Ureter (tissue), 1 donor: ENCODE measurements at regions not wholly inside any gene's neighbourhood (a gene's known extent, or its start where the extent isn't known, plus 50 kb on each side); places are given as distances from the start of the nearest gene placed in this dataset.
"Not testable (repeated sequence)": the region's sequence is repeated elsewhere in the genome, so short reads cannot be mapped to it uniquely, and the experiment has no call there.

Experiments used
- DNase-seq: peaks from one replicate; pipeline ENCODE4 v3.0.0-alpha.2; 2020; ENCODE audit warnings: low spot score
- donor health status: DM: yes; HTN: yes; CAD: no.

DNA sequence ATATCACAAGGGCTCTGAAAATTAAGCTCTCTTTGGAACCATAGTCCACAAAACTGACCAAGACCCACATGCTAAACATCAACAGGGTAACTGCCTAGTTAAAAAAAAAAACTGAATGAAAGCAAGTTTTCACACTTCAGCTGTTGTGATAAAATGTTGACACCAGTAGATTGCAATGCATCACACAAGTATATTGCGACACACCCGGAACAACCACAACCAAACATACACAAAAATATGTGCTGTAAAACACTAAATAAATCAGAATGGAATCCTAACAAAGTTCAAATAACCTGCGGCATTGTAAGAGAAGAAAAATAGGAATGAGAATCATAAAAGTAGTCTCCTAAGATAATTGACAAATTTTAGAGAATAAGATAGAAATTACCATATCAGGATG, 710.3 kb downstream of the AACS start:
- no peak for DNase-seq

DNA sequence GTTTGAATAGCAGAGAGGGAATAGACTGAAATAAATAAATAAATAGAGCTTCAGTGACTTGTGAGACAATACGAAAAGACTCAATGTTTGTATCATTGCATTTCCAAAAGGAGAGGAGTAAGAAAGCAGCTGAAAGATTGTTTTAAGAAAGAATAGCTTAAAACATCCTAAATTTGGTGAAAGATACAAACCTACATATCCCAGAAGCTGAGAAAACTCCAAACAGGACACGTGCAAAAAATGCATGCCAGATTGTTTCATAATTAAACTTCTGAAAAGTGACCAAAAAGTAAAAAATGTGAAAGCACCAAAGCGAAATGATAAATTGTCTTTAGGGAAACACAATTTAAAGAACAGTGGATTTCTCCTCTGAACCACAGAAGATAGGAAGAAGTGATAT, 711.0 kb downstream of the AACS start:
- DNase-seq: no peak

DNA sequence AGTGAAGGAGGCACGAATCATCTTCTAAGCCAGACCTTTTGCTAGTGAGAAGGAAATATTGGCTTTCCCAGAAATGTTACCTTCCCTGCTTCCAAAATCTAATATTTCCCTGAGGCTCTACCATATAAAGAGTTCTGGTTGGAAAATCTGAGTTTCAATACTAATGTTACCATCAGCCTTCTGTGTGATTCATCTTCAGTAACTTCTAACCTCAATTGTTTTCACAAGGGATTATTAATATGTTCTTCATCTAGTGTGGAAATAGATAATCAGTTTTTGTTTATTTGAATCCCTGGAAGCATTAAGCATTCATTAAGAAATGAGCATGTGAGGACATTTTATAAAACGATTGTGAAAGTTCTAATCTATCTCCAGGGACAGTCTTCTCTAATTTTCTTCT, 720.9 kb downstream of the AACS start:
- DNase-seq: no peak

DNA sequence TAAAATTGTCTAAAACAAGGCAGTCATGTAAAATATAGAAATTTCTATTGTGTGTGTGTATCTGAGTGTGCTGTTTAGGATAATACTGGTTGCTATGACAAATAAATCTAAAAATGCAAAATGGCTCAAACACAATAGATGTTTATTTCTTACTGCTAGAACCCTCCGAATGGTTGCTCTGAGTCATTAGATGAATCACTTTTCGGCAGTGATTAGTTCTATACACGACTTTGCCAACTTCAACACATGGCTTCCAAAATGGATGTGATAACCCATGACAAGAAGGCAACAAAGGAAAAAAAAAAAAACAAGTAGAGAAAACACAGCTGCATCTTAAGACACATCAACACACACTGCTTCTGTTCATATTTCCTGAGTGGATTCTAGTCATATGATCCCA, 729.2 kb downstream of the AACS start:
- no peak for DNase-seq

DNA sequence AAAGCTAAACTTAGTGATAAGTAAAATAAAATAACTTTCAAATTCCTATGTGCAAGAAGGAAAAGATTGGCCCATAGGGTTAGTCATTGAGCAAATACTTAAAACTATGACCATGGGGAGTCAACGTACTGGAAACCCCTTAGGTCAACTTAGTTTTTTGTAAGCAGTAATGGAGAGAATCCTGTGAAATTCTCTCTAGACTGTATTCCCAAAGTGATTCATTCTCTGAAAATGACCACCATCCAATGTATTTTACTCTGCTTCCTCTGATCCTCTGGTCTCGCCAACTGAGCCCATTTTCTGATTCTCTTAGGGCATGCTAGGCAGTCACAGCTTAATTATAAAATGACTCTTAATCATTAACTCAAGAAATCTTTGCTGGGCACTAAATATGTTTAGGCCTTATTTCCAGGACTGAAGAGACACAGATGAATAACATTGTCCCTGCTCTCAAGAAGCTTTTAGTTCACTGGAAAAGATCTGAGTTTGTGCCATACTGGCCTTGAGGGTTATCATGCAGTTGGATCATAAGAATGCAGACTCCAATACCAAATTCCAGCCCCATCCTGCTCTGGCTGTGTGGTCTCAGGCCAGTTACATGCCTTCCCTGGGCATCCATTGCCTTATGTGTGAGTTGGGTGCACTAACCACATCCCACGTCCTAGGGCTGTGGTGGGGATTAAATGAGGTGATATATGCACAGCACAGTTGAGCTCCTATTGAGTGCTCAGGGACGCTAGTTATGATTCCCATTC, 732.4 kb downstream of the AACS start:
- no peak for DNase-seq

DNA sequence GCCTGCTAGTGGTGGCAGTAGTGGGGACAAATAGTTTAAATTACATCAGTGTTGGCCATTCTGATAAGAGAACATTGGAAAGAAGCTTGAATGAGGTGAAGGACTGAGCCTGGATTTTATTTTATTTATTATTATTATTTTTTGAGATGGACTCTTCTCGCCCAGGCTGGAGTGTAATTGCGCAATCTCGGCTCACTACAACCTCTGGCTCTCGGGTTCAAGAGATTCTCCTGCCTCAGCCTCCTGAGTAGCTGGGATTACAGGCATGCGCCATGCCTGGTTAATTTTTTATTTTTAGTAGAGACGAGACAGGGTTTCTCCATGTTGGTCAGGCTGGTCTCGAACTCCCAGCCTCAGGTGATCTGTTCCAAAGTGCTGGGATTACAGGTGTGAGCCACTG, 739.4 kb downstream of the AACS start:
- no peak for DNase-seq

DNA sequence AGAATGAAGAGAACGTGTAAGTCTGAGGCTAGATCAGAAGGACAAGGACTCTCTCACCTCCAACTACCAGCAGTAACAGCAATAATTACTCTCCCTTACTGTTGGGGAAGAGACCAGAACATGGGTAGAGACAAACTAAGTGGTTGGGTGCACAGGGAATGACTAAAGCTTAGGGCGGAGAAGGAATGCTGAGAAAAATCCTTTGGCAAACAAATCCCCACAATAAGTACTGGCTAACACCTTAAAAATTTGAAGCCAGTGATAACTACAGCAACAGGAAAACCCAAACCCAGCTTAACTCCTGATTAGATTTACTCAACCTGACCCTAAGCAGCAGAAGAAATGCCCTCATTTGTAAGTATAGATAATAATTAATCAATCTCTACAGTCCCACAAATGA, 759.0 kb downstream of the AACS start:
- DNase-seq: no peak

DNA sequence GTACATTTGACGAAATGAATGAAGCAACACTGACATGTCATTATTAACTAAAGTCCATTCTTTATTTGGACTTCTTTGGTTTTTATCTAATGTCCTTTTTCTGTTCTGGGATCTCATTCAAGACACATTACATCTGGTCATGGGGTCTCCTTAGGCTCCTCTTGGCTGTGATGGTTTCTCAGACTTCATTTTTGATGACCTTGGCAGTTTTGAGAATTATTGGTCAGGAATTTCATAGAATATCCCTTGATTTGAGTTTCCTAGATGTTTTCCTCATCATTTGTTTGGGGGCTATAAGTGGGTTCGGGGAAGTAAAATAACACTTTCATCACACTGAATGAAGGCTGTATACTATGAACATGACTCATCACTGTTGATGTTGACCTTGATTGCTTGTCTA, 770.6 kb downstream of the AACS start:
- DNase-seq: no peak

DNA sequence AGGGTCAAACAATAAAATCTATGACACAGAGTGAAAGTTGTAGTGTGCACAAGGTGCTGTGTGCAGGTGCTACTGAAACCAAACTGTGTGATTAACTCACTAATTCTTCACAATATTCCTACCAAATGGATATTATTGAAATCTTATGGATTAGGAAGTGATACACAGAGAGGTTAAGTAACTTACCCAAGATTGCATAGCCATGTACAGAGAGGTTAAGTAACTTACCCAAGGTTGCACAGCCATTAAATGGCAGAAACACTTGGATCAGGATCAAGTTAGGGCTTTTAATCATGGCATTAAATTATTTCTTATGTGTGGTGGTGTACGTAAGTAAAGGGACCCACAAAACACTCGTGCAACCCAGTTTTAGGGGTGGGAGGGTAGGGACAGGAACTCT, 771.4 kb downstream of the AACS start:
- DNase-seq: no peak

DNA sequence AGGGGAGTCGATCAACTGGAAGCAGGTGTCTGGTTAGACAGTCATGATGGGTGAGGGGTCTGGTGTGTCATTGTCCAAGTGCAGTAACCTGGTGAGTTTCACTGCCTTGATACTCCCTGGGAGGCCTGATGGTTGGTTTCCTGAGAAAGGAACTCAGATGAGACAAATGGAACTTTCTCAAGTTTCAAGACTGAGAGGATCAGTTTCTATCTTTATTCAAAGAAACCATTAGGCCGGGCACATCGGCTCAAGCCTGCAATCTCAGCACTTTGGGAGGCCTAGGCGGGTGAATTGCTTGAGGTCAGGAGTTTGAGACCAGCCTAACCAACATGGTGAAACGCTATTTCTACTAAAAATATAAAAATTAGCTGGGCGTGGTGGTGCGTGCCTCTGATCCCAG, 776.1 kb downstream of the AACS start:
- no peak for DNase-seq

DNA sequence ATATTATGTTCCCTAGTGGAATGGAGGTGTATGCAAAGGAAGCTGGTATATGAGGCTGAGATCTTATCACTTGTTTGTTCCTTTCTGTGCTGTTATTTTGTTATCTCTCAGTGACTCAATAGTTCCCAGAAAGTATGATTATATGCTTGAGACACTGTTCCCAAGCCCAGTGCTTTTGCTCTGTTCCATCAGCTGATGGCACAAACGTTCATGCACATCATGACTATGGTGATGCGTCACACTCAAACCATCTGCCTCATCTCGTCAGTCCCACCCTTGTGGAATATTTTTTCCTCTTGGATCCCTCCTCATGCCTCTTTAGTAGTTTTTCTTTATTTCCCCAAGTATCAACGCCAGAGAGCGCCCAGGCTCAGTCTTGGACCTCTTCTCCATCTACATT, 786.9 kb downstream of the AACS start:
- no peak for DNase-seq

DNA sequence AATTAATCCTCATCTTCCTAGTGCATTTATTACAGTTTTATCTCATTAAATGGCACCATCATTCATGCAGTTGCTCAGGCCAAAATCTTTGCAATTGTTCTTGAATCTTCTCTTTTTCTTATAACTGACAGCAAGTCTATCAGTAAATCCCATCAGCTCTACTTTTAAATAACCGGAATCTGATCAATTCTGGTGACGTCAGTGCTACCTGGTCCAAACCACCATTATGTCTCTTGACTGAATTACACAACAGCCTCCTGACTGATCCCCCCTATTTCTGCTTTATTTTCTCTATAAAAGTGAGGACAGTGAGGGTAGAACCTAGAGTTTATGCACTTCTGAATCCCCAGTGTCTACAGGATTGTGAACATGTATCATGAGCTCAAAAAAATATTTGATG, 787.4 kb downstream of the AACS start:
- no peak for DNase-seq

DNA sequence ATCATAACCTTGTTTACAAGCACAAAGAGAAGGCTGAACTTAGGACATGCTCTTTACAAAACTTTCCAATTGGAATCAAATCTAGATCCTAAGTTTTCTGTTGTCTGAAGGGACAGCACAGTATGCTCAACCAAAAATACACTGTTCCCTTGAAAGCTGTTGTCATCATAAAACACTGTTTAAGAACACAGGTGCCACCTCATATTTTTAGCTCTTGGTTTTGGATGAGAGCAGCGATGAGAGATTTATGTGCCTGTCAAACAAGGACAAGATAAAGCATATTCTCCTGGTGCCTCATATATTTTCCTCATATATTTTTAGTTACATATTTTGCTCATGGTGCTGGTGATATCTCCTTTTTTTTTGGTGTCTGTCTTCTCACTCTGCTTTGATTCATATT, 788.4 kb downstream of the AACS start:
- no peak for DNase-seq

DNA sequence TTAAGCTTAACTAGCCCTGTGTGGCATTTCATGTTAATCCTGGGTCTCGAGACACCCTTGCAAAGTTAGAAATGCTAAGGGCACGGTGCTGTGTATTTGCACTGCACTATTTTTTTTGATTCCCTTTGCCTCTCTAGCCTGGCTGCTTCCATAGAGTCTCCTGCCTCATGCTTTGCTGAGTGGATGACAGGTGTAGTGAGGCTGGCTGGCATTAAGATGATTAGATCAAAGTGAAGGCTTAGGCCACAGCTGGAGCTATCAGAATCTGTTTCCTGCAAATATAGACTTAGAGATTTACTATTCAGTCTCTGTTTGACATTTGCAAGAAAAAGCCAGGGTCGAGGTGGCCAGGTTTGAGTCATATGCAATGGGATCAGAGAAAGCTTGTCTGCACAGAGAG, 791.1 kb downstream of the AACS start:
- DNase-seq: no peak

DNA sequence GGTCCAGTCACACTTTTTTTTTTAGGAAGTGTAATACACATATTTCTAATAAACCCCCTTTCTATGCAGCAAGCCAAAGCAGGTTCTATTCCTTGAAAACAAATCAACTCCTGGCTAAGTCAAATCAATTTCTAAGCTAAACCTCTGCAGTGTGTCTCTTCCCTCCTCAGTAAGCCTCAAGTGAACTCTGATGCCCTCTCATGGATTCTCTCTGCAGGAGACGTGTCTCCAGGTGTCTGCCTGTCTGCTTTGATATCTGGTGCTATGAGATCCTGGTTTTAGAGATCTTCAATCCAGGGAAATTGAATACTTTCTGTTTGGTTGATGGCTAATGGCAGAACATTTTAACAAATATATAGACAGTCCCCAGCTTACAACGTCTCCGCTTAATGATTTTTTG, 791.7 kb downstream of the AACS start:
- no peak for DNase-seq

DNA sequence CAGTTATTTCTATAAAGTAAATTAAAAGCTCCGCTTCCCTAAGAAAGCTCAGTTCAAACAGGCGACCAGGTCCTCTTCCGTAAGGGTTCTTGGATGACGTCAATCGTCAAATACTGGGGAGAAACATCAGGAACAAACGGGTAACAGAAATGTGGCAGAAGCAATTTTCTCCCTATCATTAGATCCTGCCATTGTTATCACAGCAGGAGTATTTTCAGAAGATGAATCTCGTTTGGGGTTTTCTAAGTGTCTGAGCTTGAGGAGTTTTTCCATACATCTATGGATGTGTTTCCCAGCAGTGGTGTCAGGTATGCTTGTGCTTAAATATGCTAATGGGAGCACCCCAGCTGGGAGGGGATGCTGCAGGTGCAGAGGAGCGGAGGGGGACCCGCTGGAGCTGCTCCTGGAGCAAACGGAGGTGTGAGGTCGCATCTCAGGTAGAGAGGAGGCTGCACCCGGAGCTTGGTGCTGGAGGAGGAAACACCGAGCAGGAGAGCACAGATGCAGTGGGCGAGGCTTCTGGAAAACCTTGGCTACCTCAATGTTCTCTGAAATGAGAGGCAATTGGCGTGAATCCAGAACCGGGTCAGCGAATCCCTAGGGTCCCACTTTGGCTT, 795.5 kb downstream of the AACS start:
- DNase-seq: no peak

DNA sequence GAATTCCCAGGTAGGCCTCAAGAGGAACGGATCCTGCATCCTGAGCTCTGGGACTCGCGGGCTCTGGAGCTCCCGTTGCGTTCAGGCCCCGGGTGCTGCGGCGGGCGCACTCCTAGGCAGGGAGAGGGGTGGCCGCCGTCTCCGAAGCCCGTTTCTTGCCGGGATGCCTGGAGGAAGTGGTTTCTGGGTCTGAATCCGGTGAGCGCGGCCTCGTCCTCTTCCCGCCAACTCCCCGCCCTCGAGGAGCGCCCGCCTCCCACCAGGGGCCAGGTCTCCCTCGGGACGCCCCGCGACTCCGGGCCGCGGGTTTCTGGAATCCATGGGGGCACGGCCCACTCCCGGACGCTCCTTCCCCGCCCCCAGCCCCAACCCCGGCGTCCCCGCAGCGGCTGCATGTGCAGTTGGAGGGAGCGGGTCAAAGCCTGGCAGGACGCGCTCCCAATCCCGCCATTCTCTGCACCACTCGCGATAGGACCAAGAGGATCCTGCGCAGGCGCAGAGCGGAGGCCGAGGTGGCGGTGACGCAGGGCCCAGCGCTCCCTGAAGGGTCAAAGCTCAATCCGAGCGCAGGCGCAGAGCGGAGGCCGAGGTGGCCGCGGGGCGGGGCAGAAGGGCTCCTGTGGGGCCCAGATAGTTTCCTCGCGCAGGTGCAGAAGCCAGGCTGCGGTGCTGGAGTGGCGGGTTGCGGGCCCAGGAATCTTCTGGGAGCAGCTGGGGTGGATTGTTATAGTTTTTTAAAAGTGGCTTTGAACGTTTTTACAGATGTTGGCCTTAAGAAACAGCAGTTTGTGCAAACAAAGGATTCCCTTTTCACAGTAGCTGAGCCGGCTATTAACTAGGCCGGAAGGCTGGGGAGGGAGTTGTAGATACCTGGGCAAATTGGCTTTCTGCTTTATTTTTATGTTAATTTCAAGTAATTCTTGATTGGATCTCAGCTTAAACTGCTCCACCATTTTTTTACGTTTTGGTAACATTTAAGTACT, 796.4 kb downstream of the AACS start:
- DNase-seq: peak; percentile 48

DNA sequence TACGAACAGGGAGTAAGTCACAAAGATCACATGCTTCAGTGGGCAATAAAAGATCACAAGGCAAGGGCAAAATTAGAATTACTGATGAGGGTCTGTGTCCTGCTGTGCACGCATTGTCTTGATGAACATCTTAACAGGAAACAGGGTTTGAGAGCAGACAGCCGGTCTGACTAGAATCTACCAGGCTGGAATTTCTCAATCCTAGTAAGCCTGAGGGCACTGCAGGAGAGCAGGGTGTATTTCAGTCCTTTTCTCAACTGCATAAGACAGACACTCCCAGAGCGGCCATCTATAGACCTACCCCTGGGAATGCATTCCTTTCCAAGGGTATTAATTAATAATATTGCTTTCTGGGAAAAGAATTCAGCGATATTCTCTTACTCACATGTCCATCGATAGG, 800.0 kb downstream of the AACS start:
- DNase-seq: not testable (repeated sequence)

DNA sequence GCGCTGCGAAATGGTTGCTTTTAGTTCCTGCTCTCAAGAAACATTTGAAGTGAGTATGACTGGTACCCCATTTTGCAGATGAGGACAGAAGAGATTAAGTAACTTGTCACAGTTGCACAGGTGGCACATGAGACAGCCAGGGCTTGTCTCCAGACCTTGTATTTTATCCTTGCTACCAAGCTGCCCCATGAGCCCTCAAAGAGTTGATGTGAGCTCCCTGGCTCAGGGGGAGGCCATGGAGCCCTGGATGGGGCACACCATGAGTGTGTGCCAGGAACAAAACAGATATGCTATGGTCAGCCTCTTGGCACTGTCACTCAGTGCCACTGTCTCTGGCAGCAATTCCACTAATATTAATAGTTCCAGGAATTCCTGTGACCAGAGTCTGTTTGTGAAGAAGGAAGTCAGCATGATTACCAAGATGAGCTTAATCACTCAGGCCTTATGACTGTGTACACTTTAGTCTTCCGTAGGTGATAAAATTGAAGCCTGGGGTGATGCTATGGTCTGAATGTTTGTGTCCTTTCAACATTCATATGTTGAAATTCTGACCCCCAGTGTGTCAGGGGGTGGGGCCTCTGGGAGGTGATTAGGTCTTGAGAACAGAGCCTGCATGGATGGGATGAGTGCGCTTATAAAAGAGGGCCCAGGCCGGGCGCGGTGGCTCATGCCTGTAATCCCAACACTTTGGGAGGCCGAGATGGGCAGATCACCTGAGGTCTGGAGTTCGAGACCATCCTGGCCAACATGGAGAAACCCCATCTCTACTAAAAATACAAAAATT, 806.8 kb downstream of the AACS start:
- DNase-seq: no peak

DNA sequence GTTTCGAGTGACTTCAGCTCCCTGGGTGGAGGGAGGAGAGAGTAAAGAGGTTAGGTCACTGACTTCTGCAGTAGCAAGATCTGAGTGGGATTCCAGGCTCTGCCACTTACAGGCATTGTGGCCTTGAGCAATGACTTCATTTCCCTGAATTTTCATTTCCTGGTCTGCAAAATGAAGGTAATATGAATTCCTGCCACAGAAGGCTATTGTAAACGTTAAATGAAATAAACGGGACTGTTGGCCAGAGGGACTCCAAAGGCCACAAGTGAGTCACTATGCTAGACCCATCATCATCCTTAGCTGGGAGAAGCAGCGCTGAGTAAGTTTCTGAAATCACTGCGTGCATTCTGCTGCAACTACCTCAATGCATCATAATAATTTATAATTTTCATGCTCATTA, 807.8 kb downstream of the AACS start:
- DNase-seq: no peak

DNA sequence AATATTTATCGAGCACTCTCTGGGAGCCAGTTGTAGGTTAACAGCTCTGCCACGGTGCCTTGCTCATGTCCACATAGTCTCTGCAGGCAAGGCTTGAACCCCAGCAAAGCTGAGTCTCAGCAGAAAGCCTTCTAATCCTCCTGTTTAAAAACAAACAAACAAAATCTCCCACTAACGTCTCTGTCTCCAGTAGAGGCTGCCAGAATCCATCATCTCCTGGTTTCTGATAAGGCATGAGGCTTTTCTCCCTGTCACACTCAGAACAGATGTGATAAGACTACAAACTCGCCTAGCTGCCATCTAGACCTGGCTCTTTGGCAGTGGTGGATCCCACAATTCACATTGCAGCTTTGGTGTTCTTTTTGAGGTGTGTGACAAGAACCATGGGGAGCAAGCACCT, 813.2 kb downstream of the AACS start:
- DNase-seq: no peak

DNA sequence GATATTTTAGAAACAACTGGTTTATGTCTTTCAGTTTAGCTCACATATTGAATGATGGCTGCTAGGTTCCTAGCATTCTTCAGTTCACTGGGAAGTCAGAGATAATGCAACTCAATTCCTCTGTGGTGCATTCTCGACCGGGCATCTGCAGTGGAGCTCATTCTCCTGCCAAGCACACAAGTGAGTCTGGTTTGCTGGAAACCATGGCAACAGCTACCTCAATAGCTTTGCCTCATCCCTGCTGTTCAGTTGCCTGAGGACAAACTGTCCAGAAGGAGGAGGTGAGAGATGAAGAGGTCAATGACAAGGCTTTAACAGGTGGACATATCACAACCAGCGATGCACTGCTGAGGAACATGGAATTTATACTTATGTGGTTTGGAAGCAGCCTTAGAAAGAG, 816.9 kb downstream of the AACS start:
- no peak for DNase-seq
